OCI-LY3 (cell line): ENCODE measurements at regions not wholly inside any gene's neighbourhood (a gene's known extent, or its start where the extent isn't known, plus 50 kb on each side); places are given as distances from the start of the nearest gene placed in this dataset.

ENCODE experiments used
- H2AFZ ChIP-seq: fragments of 200-600, 300-600 bp; shearing (Covaris generic); 2 replicates; pipeline ENCODE4 v1.6.0; 2014; ENCODE audit warnings: antibody characterized with exemption, low read depth, low read length
- H3K27ac ChIP-seq: fragments of 200-600, 300-600 bp; sonication (generic); 2 replicates; pipeline ENCODE4 v1.5.1; 2014; ENCODE audit warnings: mild to moderate bottlenecking, low read length, moderate library complexity, mixed read lengths
- H3K27me3 ChIP-seq: fragments of 200-600, 300-600 bp; sonication (generic); 2 replicates; pipeline ENCODE4 v1.6.1; 2014; ENCODE audit warnings: low read depth, low read length, mixed read lengths
- H3K36me3 ChIP-seq: fragments of 200-600, 300-600 bp; sonication (generic); replicated peaks from 2 replicates; pipeline ENCODE3; 2014; ENCODE audit warnings: low read depth, low read length, mixed read lengths
- H3K4me1 ChIP-seq: fragments of 300-600, 200-600 bp; sonication (generic); 2 replicates; pipeline ENCODE4 v1.6.1; 2014; ENCODE audit warnings: low read length, mixed read lengths
- H3K4me2 ChIP-seq: fragments of 200-600, 300-600 bp; sonication (generic); 2 replicates; pipeline ENCODE4 v1.6.1; 2014; ENCODE audit warnings: low read length, mixed read lengths
- H3K4me3 ChIP-seq: fragments of 300-600, 200-600 bp; sonication (generic); 2 replicates; pipeline ENCODE4 v1.5.1; 2014; ENCODE audit warnings: antibody characterized with exemption, mild to moderate bottlenecking, low read length, moderate library complexity
- H3K79me2 ChIP-seq: fragments of 300-600, 200-600 bp; shearing (Covaris generic); 2 replicates; pipeline ENCODE4 v1.6.1; 2014; ENCODE audit warnings: mild to moderate bottlenecking, low read length, mixed read lengths
- H3K9ac ChIP-seq: fragments of 300-600, 200-600 bp; shearing (Covaris generic); 2 replicates; pipeline ENCODE4 v1.6.0; 2014; ENCODE audit warnings: mild to moderate bottlenecking, low read length, moderate library complexity
- H3K9me3 ChIP-seq: fragments of 200-600, 300-600 bp; shearing (Covaris generic); 2 replicates; pipeline ENCODE4 v1.6.1; 2014; ENCODE audit warnings: low read length, mixed read lengths; ENCODE audit not compliant: insufficient read depth
- H4K20me1 ChIP-seq: fragments of 200-600, 300-600 bp; sonication (generic); 2 replicates; pipeline ENCODE4 v1.6.1; 2016; ENCODE audit warnings: low read length, mixed read lengths; ENCODE audit not compliant: insufficient read depth
- EZH2phosphoT487 ChIP-seq: fragments of 200-600 bp; shearing (Covaris generic); IDR thresholded peaks from 2 replicates; pipeline ENCODE4 v1.6.1; 2018; ENCODE audit warnings: antibody characterized with exemption, mixed run types, low read depth
- TF ChIP-seq, protein P1 (sequence below): fragments of 200-600, 300-600 bp; sonication (generic); IDR thresholded peaks from 2 replicates; pipeline ENCODE4 v1.5.1; 2014; ENCODE audit warnings: antibody characterized with exemption, low read length, low read depth

DNA sequence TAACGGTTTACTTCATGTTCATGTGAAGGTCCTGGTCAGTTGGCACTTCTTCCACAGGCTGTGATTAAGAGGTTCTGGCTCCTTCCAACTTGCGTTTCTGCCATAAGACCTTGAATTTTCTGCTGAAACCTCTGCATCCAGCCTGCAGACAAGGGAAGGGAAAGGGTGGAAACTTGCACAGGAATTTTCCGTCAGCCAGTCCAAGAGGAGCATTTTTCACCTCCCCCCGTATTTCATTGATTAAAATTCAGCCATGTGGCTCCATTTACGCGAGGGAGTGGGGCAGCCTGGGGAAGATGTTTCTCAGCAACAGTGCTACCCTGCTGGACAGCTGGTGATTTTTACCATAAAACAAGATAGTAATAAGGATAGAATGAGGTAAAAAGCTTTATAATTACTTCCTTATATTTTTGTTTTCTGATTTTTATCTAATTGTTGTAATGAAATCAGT, 101.5 kb upstream of the SMIM36 start:
- no peaks in the 10 kb centered on the region for H4K20me1 ChIP-seq
- H3K4me1 ChIP-seq, result no peaks in the 10 kb centered on the region
- H3K4me3 ChIP-seq, result no peak overlapping the region
- no peak overlapping the region for H3K9ac ChIP-seq
- H3K9me3 ChIP-seq, result no peaks in the 10 kb centered on the region
- no peaks in the 10 kb centered on the region for H3K79me2 ChIP-seq
- no peaks in the 10 kb centered on the region for H3K27me3 ChIP-seq
- TF ChIP-seq EZH2phosphoT487, result no peak
- no peak overlapping the region for H3K4me2 ChIP-seq
- H2AFZ ChIP-seq, result no peak overlapping the region
- H3K27ac ChIP-seq, result no peak overlapping the region
- no peaks in the 10 kb centered on the region for H3K36me3 ChIP-seq

DNA sequence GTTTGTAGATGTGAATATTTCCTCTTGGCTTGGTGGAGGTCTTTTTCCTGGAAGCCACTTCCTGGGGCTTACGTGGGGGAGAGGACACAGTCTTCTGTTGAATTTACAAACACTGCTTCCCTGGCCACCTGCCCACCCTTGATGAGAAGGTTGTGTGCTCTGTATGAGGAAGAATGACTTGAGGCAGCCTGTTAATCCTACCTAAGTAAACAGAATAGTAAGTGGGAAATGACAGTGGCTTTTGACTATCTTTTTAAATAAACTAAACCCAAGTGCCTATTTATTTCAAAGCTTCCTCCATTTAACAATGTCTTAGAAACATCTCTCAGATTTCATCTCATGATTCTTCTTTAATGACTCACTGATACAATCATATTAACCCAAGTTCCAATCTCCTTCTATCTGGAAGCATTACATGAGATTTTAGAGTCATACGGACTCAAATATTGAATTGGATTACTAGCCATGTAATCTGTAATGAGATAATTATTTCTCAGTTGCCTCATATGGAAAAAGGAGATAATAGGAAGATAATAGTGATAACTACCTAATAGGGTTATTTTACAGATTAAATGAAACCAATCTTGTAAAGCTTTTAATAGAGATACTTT, 96.6 kb upstream of the SMIM36 start:
- H2AFZ ChIP-seq, result no peak overlapping the region
- H3K4me3 ChIP-seq, result no peak overlapping the region
- H3K9ac ChIP-seq, result no peak overlapping the region
- H4K20me1 ChIP-seq, result no peaks in the 10 kb centered on the region
- H3K27ac ChIP-seq, result no peak overlapping the region
- TF ChIP-seq, protein P1, sequence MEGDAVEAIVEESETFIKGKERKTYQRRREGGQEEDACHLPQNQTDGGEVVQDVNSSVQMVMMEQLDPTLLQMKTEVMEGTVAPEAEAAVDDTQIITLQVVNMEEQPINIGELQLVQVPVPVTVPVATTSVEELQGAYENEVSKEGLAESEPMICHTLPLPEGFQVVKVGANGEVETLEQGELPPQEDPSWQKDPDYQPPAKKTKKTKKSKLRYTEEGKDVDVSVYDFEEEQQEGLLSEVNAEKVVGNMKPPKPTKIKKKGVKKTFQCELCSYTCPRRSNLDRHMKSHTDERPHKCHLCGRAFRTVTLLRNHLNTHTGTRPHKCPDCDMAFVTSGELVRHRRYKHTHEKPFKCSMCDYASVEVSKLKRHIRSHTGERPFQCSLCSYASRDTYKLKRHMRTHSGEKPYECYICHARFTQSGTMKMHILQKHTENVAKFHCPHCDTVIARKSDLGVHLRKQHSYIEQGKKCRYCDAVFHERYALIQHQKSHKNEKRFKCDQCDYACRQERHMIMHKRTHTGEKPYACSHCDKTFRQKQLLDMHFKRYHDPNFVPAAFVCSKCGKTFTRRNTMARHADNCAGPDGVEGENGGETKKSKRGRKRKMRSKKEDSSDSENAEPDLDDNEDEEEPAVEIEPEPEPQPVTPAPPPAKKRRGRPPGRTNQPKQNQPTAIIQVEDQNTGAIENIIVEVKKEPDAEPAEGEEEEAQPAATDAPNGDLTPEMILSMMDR, result no peak
- no peak for TF ChIP-seq EZH2phosphoT487
- no peaks in the 10 kb centered on the region for H3K9me3 ChIP-seq
- H3K4me1 ChIP-seq, result no peaks in the 10 kb centered on the region
- no peaks in the 10 kb centered on the region for H3K79me2 ChIP-seq
- H3K4me2 ChIP-seq, result no peak overlapping the region
- no peaks in the 10 kb centered on the region for H3K36me3 ChIP-seq
- peaks cover 14% of the 10 kb centered on the region for H3K27me3 ChIP-seq

- Histone ChIP-seq H3K4me1 (no peaks in the 10 kb centered on the region), H2AFZ (no peak overlapping the region), H3K9me3 (no peaks in the 10 kb centered on the region), H3K27ac (no peak overlapping the region), H3K27me3 (peaks cover 21% of the 10 kb centered on the region), H4K20me1 (no peaks in the 10 kb centered on the region), H3K36me3 (no peaks in the 10 kb centered on the region), H3K79me2 (no peaks in the 10 kb centered on the region), H3K9ac (no peak overlapping the region), H3K4me3 (no peak overlapping the region), H3K4me2 (no peak overlapping the region)
- TF ChIP-seq, protein P1, result no peak
- TF ChIP-seq EZH2phosphoT487, result no peak
Measured at GRCh38 chr17:55606488-55606815, 95.2 kb upstream of the SMIM36 start.

- H2AFZ ChIP-seq, result no peak overlapping the region
- no peak overlapping the region for H3K4me2 ChIP-seq
- H4K20me1 ChIP-seq, result no peaks in the 10 kb centered on the region
- H3K9me3 ChIP-seq, result no peaks in the 10 kb centered on the region
- peaks cover 21% of the 10 kb centered on the region for H3K27me3 ChIP-seq
- H3K36me3 ChIP-seq, result no peaks in the 10 kb centered on the region
- no peak overlapping the region for H3K4me3 ChIP-seq
- H3K9ac ChIP-seq, result no peak overlapping the region
- no peak overlapping the region for H3K27ac ChIP-seq
- no peaks in the 10 kb centered on the region for H3K79me2 ChIP-seq
- H3K4me1 ChIP-seq, result no peaks in the 10 kb centered on the region
- TF ChIP-seq EZH2phosphoT487, result no peak
- TF ChIP-seq, protein P1, result no peak
Measured at GRCh38 chr17:55605705-55606487, 94.6 kb upstream of the SMIM36 start.
